ENCODE measurements at regions not wholly inside any gene's neighbourhood (a gene's known extent, or its start where the extent isn't known, plus 50 kb on each side); places are given as distances from the start of the nearest gene placed in this dataset.

GRCh38 chr17:77284023-77284617 lies 143.4 kb downstream of the SEC14L1 start:
- no peak for DNase-seq
- Mint-ChIP-seq H3K9me3 (no peaks in the 10 kb centered on the region), H3K27ac (no peak overlapping the region), H3K36me3 (ENCODE audit: low read depth) (no peaks in the 10 kb centered on the region), H3K4me3 (no peak overlapping the region), H3K27me3 (ENCODE audit: low read depth, poor library complexity) (peaks cover 49% of the 10 kb centered on the region), H3K4me1 (peaks cover 64% of the 10 kb centered on the region)
- TF ChIP-seq, protein P1, sequence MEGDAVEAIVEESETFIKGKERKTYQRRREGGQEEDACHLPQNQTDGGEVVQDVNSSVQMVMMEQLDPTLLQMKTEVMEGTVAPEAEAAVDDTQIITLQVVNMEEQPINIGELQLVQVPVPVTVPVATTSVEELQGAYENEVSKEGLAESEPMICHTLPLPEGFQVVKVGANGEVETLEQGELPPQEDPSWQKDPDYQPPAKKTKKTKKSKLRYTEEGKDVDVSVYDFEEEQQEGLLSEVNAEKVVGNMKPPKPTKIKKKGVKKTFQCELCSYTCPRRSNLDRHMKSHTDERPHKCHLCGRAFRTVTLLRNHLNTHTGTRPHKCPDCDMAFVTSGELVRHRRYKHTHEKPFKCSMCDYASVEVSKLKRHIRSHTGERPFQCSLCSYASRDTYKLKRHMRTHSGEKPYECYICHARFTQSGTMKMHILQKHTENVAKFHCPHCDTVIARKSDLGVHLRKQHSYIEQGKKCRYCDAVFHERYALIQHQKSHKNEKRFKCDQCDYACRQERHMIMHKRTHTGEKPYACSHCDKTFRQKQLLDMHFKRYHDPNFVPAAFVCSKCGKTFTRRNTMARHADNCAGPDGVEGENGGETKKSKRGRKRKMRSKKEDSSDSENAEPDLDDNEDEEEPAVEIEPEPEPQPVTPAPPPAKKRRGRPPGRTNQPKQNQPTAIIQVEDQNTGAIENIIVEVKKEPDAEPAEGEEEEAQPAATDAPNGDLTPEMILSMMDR (IDR thresholded peaks at IDR 0.05): no peak

GRCh38 chr17:77285594-77286390 lies 145.0 kb downstream of the SEC14L1 start:
- TF ChIP-seq, protein P1 (IDR thresholded peaks at IDR 0.05): no peak
- Mint-ChIP-seq H3K4me1 (peaks cover 62% of the 10 kb centered on the region), H3K4me3 (no peak overlapping the region), H3K27ac (peak overlapping the region; percentile 97), H3K36me3 (ENCODE audit: low read depth) (no peaks in the 10 kb centered on the region), H3K9me3 (no peaks in the 10 kb centered on the region), H3K27me3 (ENCODE audit: low read depth, poor library complexity) (peaks cover 32% of the 10 kb centered on the region)
- no peak for DNase-seq

GRCh38 chr17:77286391-77286640 lies 145.5 kb downstream of the SEC14L1 start:
- Mint-ChIP-seq H3K36me3 (ENCODE audit: low read depth) (no peaks in the 10 kb centered on the region), H3K27me3 (ENCODE audit: low read depth, poor library complexity) (peaks cover 31% of the 10 kb centered on the region), H3K4me3 (no peak overlapping the region), H3K4me1 (peaks cover 62% of the 10 kb centered on the region), H3K27ac (no peak overlapping the region), H3K9me3 (no peaks in the 10 kb centered on the region)
- TF ChIP-seq, protein P1 (IDR thresholded peaks at IDR 0.05): no peak
- no peak for DNase-seq

DNA sequence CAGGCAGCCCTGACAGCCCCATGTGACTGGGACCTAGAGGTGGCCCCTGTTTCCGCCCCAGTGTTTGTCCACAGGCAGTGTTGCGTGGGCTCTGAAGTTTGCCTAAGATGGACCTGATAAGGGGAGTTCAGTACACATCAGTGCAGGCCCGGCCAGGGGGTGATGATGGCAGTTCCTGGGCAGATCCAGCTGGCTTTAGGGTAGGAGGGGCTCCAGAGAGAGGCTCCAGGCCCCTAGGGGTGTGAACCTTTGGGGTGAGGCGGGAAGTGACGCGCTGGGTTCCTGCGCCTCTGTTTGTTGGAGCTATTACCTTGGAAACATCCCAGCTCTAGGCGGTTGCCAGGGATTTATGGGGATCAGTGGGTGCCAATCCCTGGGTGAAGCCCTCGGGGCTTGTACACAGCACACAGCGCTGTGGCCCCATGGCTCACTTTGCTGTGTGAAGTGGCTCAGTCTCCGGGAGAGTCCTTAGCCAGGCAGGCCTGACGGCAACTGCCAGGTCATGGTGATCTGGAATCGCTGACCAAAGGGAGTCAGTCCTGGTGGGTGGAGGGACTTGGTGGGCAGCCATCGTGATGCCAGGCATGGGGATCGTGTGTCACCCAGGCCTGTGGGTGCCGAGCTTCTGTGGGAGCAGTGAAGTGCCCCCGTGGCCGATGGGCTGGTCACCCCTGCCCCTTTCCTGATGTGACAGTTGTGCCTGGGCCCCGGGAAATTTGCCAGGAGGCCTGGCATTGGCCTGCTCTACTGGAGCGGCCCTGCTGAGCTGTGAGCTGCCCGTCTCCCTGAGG lies 146.1 kb downstream of the SEC14L1 start:
- Mint-ChIP-seq H3K36me3 (ENCODE audit: low read depth) (peaks cover 1% of the 10 kb centered on the region), H3K27ac (peak overlapping the region; percentile 94), H3K9me3 (peaks cover under 1% of the 10 kb centered on the region), H3K4me1 (peaks cover 59% of the 10 kb centered on the region), H3K4me3 (no peak overlapping the region), H3K27me3 (ENCODE audit: low read depth, poor library complexity) (peaks cover 29% of the 10 kb centered on the region)
- TF ChIP-seq, protein P1 (IDR thresholded peaks at IDR 0.05): no peak
- DNase-seq: no peak

- peak overlapping the region; percentile 47 for H3K4me3 Mint-ChIP-seq
- DNase-seq: peak; percentile 58
- peaks cover 52% of the 10 kb centered on the region for H3K4me1 Mint-ChIP-seq
- peaks cover 5% of the 10 kb centered on the region for H3K9me3 Mint-ChIP-seq
- TF ChIP-seq, protein P1 (IDR thresholded peaks at IDR 0.05): no peak
- H3K36me3 Mint-ChIP-seq (ENCODE audit: low read depth): peaks cover 6% of the 10 kb centered on the region
- peaks cover 25% of the 10 kb centered on the region for H3K27me3 Mint-ChIP-seq (ENCODE audit: low read depth, poor library complexity)
- peak overlapping the region; percentile 94 for H3K27ac Mint-ChIP-seq
These were observed 146.8 kb downstream of the SEC14L1 start for GRCh38 chr17:77287432-77288068.
